T-helper 2 cell treated with Interferon-gamma antibody and Interleukin-4, amounts not matched to agents 5 μg/mL and 100 μg/mL, for 36 hours (primary cell): ENCODE measurements at regions not wholly inside any gene's neighbourhood (a gene's known extent, or its start where the extent isn't known, plus 50 kb on each side); places are given as distances from the start of the nearest gene placed in this dataset.

Experiments used
- DNase-seq: peaks from one replicate; pipeline ENCODE4 v3.0.0; 2021; ENCODE audit warnings: low spot score
- H3K27ac Mint-ChIP-seq: one replicate; pipeline ENCODE4 v1.8.0; 2021; ENCODE audit warnings: mild to moderate bottlenecking, mixed read lengths
- H3K27me3 Mint-ChIP-seq: one replicate; pipeline ENCODE4 v1.8.0; 2021; ENCODE audit warnings: low read depth, mixed read lengths
- H3K36me3 Mint-ChIP-seq: one replicate; pipeline ENCODE4 v1.8.0; 2021; ENCODE audit warnings: low read depth, mixed read lengths
- H3K4me1 Mint-ChIP-seq: one replicate; pipeline ENCODE4 v1.8.0; 2021; ENCODE audit warnings: low read depth, mixed read lengths
- H3K4me3 Mint-ChIP-seq: one replicate; pipeline ENCODE4 v1.8.0; 2022; ENCODE audit warnings: mild to moderate bottlenecking, moderate library complexity, mixed read lengths
- H3K9me3 Mint-ChIP-seq: one replicate; pipeline ENCODE4 v1.8.0; 2021; ENCODE audit warnings: mixed read lengths

DNA sequence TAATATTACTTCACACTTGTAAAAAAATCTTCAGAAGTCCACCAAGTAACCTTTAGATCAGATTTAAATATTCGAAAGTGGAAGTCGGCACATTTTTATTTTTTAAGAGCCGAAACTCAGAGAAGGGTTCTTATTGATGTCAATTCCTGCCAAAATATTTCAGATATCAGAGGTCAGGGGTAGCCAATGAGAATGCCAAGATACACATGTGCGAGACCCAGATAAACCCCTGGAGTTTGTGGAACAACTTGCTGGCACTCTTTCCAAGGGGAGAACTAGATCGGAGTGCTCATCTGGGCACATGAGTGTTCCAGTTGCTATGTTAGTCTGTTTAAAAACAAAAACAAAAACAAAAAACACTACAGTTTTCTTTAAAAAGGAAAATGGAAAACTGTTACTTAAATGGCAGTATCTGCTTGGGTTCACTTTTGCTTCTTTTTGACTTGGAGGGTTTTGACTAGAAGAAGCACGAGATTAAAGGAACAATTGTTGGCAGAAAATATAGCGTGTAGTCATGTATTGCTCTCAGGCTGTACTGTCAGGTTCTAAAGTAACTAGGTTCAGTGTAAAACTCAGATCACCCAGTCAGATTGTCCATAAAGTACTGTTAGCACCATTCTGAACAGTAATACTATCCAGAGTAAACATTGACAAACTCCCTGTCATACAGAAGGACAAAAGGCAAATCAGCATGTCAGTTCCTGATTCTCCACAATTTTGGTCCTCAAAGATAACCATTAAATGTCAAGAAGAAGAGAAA, 188.0 kb upstream of the PACRGL start:
- no peaks in the 10 kb centered on the region for H3K36me3 Mint-ChIP-seq
- H3K27ac Mint-ChIP-seq, result no peak overlapping the region
- H3K27me3 Mint-ChIP-seq, result no peaks in the 10 kb centered on the region
- no peak for DNase-seq
- no peaks in the 10 kb centered on the region for H3K9me3 Mint-ChIP-seq
- H3K4me3 Mint-ChIP-seq, result no peak overlapping the region
- no peaks in the 10 kb centered on the region for H3K4me1 Mint-ChIP-seq

DNA sequence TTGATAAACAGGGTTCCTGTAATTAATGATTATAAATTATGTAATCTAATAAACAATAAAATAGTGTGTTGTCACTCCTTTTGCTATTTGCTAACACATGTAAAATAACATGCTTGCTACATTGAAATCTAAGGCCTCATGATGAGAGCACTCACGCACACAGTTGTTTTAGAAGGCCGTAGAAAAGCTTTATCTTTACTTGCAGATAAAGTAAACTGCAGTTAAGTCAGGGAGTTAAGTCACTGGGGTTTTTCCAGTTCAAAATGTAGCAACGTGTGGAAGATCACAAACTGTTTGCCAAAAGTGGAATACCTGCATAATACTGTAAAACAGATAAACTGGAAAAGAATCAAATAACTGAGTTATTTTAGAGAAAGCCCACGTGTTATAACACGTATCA, 187.3 kb upstream of the PACRGL start:
- no peaks in the 10 kb centered on the region for H3K4me1 Mint-ChIP-seq
- no peak overlapping the region for H3K27ac Mint-ChIP-seq
- no peaks in the 10 kb centered on the region for H3K9me3 Mint-ChIP-seq
- no peaks in the 10 kb centered on the region for H3K36me3 Mint-ChIP-seq
- DNase-seq, result no peak
- H3K27me3 Mint-ChIP-seq, result no peaks in the 10 kb centered on the region
- H3K4me3 Mint-ChIP-seq, result no peak overlapping the region

DNA sequence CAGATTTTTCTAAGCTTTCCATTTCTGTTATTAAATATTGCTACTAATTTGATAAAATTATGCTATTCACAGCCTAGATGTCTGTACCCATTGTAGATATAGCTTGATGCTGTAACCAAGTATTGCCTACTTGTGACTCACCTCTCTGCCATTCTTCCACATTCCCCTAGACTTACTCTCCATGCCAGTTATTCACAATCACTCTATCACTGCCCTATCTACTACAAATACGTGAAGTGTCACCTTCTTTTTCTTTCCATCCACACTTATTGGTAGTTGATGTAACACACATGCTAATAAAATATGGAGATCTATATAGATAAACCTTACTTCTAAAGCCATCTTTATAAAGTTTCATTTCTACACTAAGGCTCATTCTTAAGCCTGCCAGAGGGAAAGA, 179.4 kb upstream of the PACRGL start:
- no peak overlapping the region for H3K27ac Mint-ChIP-seq
- no peak for DNase-seq
- no peaks in the 10 kb centered on the region for H3K36me3 Mint-ChIP-seq
- H3K27me3 Mint-ChIP-seq, result no peaks in the 10 kb centered on the region
- H3K9me3 Mint-ChIP-seq, result no peaks in the 10 kb centered on the region
- H3K4me1 Mint-ChIP-seq, result no peaks in the 10 kb centered on the region
- H3K4me3 Mint-ChIP-seq, result no peak overlapping the region

DNA sequence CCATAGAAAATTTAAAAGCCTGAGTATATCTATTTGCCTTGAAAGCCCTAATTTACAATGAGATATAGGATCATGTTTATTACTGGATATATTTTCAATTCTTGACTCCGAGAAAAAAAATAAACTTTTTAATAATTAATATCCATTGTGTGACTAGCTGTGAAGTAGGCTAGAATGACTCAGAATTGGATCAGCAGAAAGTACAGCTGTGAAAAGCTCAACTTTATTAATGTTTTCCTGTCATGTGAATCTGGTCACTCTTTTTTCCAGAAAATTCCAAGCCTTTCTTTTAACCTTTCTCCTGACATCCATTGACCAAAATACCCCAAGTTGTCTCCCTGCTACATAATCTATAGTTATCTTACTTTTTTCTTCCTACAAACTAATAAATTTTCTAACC, 171.8 kb upstream of the PACRGL start:
- Mint-ChIP-seq H3K4me1 (no peaks in the 10 kb centered on the region), H3K4me3 (no peak overlapping the region), H3K27me3 (no peaks in the 10 kb centered on the region), H3K27ac (no peak overlapping the region), H3K36me3 (no peaks in the 10 kb centered on the region), H3K9me3 (no peaks in the 10 kb centered on the region)
- no peak for DNase-seq

DNA sequence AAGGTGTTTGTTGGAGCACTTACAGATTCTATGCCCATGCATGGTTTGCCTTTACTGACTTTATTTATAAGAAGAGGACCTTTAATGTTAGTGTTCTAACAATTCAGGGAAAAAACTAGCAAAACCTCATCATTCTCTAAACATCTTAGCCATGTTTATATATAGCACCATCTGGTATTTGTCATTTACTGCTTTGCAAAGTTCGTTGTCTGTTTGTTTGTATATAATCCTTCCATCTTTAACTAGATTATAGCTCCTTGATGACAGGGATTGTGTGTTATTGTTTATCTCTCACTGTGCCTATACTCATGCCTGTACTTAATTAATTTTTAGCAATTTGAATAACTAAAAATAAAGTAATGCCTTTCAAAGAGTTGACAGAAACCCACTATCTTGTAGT, 170.6 kb upstream of the PACRGL start:
- Mint-ChIP-seq H3K27me3 (no peaks in the 10 kb centered on the region), H3K4me3 (no peak overlapping the region), H3K27ac (no peak overlapping the region), H3K36me3 (no peaks in the 10 kb centered on the region), H3K4me1 (no peaks in the 10 kb centered on the region), H3K9me3 (no peaks in the 10 kb centered on the region)
- DNase-seq, result no peak

DNA sequence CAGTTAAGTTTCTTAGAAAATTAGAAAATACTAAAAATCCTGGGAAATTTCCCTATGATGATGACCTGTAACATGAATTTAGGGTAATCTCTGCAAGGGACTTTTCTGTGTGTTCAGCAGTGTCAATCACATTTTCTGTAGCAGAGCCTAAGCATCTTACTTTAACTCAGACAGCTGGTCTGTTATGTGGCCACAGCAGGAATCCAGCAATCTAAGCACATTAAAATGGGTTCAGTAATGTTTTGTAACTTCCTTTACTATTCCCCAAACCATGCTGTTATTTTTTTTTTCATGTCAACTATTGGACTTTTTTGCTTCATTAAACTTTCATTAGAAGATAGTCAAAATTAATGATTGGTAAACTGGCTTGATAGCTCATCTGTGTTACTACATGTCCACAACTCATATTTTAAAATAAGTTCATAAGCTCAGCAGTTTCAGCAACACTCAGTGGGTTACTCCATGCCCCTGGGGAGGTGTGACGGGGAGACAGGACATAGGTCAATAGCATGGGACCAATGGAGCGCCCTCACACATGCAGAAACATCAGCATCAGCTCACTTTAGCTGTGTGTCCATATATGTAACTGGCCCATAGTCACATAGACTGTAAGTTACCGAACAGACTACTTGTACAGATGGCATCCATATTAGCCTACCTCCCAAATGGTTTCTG, 168.0 kb upstream of the PACRGL start:
- Mint-ChIP-seq H3K4me1 (no peaks in the 10 kb centered on the region), H3K27ac (no peak overlapping the region), H3K9me3 (no peaks in the 10 kb centered on the region), H3K27me3 (no peaks in the 10 kb centered on the region), H3K4me3 (no peak overlapping the region), H3K36me3 (no peaks in the 10 kb centered on the region)
- DNase-seq, result no peak

DNA sequence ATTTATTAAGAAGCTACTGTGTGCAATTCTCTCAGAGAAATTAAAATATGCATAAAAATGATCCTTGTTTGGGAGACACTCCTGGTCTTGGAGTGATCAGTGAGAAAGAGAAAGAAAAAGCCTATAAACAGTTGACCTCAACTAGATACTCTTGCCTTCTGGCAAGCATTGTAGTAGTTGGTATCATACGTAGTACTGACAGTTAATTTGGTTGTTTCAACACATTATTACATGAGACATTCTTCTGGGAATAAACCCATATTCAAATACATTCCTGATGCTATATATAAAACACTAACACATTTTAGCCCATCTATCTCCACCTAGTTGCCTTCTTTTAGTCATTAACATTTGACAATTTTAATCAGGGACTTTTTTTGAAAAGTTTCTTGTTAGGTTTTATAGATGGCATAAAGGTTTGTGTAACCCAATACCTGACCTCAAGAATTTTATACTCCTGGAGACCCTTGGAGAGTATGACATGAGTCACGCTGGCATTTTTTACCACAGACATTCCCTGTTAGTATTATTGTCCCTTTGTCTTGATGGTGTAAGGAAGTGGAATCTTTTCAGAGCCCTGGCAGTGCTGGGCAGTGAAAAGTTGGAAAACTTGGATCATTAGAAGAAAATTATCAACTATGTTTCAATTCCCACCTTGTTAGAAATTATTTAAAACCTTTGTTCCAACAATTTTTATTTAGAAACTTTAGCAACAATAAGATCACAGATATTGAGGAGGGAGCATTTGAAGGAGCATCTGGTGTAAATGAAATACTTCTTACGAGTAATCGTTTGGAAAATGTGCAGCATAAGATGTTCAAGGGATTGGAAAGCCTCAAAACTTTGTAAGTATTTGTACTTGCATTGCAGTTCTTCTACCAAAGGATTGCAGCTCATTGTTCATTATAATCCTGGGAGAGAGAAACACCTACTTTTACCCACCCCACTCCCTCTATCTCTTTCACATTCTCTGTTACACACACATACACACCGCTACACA, 167.1 kb upstream of the PACRGL start:
- Mint-ChIP-seq H3K27me3 (no peaks in the 10 kb centered on the region), H3K4me1 (no peaks in the 10 kb centered on the region), H3K4me3 (no peak overlapping the region), H3K36me3 (no peaks in the 10 kb centered on the region), H3K9me3 (no peaks in the 10 kb centered on the region), H3K27ac (no peak overlapping the region)
- no peak for DNase-seq

DNA sequence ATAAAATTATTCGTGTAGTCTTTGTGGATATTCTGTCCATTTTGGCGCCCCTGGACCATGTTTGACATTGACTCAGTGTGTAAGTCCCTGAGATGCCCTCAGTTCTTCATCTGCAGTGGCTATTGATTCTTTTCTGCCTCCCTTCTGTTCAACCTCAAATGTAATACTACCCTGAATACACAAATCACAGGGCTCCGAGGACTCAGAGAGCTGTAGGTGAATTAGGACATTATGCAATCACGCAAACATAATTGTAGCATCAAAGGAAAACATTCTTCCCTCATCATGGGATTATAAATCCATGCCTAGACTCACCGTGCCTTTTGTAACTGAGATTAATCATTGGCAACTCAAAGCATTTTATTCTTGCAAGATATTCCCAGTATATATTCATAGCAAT, 161.4 kb upstream of the PACRGL start:
- no peaks in the 10 kb centered on the region for H3K9me3 Mint-ChIP-seq
- no peak for DNase-seq
- H3K4me3 Mint-ChIP-seq, result no peak overlapping the region
- no peak overlapping the region for H3K27ac Mint-ChIP-seq
- no peaks in the 10 kb centered on the region for H3K36me3 Mint-ChIP-seq
- no peaks in the 10 kb centered on the region for H3K27me3 Mint-ChIP-seq
- H3K4me1 Mint-ChIP-seq, result no peaks in the 10 kb centered on the region

DNA sequence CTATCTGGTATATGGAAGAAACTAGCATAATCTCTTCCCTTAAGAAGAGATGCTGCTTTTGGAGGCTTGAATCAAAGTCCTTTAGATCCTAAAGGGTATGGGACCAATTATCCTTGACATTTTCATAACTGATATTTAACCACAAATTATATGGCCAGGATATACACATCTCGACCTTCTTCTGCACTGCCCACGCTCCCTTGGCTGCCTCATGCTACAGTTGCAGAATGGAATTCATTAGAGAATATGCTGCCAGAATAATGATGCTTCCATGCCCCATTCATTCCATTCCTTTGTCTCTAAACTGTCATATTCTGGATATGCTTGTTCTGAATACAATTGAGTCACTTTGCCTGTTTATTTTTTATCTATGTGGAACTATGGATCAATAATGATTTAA, 157.1 kb upstream of the PACRGL start:
- DNase-seq, result no peak
- Mint-ChIP-seq H3K4me3 (no peak overlapping the region), H3K36me3 (no peaks in the 10 kb centered on the region), H3K9me3 (no peaks in the 10 kb centered on the region), H3K4me1 (no peaks in the 10 kb centered on the region), H3K27ac (no peak overlapping the region), H3K27me3 (no peaks in the 10 kb centered on the region)

DNA sequence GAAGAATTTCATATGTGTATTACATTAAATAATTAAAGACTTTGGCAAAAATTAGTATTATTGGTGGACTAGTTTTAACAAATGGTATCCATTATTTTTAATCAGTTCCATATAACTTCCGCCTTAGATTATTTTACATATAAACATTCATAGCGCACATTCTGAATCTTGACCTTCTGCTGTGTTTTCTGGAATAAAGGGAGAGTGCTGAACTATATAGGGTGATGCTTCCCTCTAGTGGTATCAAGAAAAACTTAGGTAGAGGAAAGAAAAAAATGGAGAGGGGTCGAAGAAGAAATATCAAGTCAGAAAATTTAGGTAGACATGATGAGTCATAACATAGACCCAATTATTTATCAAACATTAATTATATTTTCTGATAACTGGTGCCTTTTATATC, 155.6 kb upstream of the PACRGL start:
- H3K27me3 Mint-ChIP-seq, result no peaks in the 10 kb centered on the region
- H3K4me1 Mint-ChIP-seq, result no peaks in the 10 kb centered on the region
- no peak for DNase-seq
- no peaks in the 10 kb centered on the region for H3K9me3 Mint-ChIP-seq
- H3K36me3 Mint-ChIP-seq, result no peaks in the 10 kb centered on the region
- no peak overlapping the region for H3K27ac Mint-ChIP-seq
- no peak overlapping the region for H3K4me3 Mint-ChIP-seq

DNA sequence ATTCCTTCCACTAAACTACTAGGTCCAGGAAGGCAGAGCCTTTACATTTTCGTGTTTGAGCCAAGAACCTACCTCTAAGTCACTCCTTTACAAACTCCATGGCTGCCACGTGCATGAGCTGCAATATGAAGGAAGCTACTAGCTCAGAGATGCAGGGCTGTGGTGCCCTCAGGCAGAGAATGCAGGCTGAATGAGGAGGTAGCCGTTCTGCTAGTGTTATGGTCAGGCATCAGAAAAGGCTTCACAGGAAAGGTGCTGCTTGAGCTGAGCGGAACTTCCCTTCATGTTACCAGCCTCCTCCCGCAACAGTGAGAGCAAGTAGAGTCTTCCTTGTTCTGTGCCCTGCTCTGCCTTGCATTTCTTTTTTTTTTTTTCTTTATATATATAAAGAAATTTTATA, 148.3 kb upstream of the PACRGL start:
- H3K4me3 Mint-ChIP-seq, result no peak overlapping the region
- no peak for DNase-seq
- no peaks in the 10 kb centered on the region for H3K27me3 Mint-ChIP-seq
- H3K27ac Mint-ChIP-seq, result no peak overlapping the region
- H3K9me3 Mint-ChIP-seq, result no peaks in the 10 kb centered on the region
- no peaks in the 10 kb centered on the region for H3K36me3 Mint-ChIP-seq
- H3K4me1 Mint-ChIP-seq, result no peaks in the 10 kb centered on the region

DNA sequence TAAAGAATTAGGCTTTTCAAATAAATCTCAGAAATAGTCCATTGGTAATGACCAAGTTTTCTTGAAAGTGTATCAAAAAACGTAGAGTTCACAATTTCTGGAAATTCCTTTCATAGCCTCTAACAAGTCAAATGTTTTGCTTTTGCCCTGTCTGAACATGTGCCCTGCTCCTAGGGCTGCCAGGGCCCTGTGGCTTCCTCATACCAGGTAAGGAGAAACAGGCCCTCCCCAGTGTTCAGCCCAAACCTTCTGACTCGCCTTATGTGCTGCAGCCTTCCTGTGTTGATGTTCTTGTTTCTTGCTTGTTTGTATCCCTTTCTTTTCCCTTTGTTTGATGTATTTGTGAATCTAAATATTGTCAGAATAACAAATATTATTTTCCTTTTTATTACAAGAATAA, 146.1 kb upstream of the PACRGL start:
- Mint-ChIP-seq H3K4me3 (no peak overlapping the region), H3K27ac (no peak overlapping the region), H3K9me3 (no peaks in the 10 kb centered on the region), H3K27me3 (no peaks in the 10 kb centered on the region), H3K4me1 (no peaks in the 10 kb centered on the region), H3K36me3 (no peaks in the 10 kb centered on the region)
- no peak for DNase-seq

DNA sequence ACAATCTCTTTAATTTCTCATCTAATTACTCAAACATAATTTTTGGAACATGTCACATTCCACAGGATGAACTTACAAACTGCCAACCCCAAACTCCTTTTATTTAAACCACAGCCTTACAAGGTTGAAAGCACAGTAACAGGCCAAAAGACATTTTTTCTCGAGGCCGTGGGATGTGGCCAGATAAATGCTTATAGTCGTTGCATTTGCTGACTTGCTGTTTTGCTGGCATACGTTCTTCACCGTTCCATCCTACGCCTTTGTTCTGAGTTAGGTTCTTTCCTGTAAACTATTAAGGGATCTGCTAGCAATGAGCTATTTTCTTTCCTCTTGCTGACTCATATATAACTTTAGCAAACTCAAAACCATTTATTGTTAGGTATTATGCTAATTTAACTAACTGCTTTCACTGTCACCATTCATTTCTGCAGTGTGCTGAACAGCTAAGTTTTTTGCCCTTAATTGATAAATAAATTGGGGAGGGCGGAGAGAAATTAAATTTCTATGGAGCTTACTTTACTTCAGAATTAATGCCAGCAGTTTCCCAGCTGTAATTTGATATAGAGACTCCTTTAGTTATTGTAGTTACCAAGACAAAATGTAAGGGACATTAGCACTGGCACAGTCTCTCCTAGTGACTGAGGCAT, 135.1 kb upstream of the PACRGL start:
- H3K4me1 Mint-ChIP-seq, result no peaks in the 10 kb centered on the region
- H3K27ac Mint-ChIP-seq, result no peak overlapping the region
- DNase-seq, result no peak
- no peaks in the 10 kb centered on the region for H3K36me3 Mint-ChIP-seq
- no peaks in the 10 kb centered on the region for H3K27me3 Mint-ChIP-seq
- no peak overlapping the region for H3K4me3 Mint-ChIP-seq
- H3K9me3 Mint-ChIP-seq, result no peaks in the 10 kb centered on the region
